Thyroid gland (tissue), 4 donors: ENCODE measurements at regions not wholly inside any gene's neighbourhood (a gene's known extent, or its start where the extent isn't known, plus 50 kb on each side); places are given as distances from the start of the nearest gene placed in this dataset.

Experiments
- DNase-seq, 2 donors: peaks; one replicate each; pipeline ENCODE4 v3.0.0-alpha.2; 2019
- H3K27ac ChIP-seq, 3 donors: fragments of 200-600 bp; sonication (generic); 1 replicate in 2 of 3; 2 replicates in 1 of 3; pipeline ENCODE4 v1.5.1; 2016 to 2019; ENCODE audit warnings: mild to moderate bottlenecking in 1 of 3, moderate library complexity in 1 of 3
- H3K27me3 ChIP-seq: fragments of 200-600 bp; sonication (generic); one replicate; pipeline ENCODE4 v1.5.1; 2019
- H3K36me3 ChIP-seq, 2 donors: fragments of 200-600 bp; sonication (generic); one replicate each; pipeline ENCODE4 v1.5.1; 2016 to 2019
- H3K4me1 ChIP-seq, 2 donors: fragments of 200-600 bp; sonication (generic); one replicate each; pipeline ENCODE4 v1.5.1; 2017 to 2019
- H3K4me3 ChIP-seq, 3 donors: fragments of 200-600 bp; sonication (generic); replicated peaks in 1 of 3; 1 replicate in 2 of 3; 2 replicates in 1 of 3; pipeline ENCODE4 v1.5.1; 2016; ENCODE audit warnings: mild to moderate bottlenecking in 1 of 3
- H3K9me3 ChIP-seq: fragments of 200-600 bp; sonication (generic); one replicate; pipeline ENCODE4 v1.5.1; 2017
- POLR2A ChIP-seq, 2 donors: fragments of 450-650 bp; IDR thresholded peaks; one replicate each; pipeline ENCODE4 v1.6.1; 2017; ENCODE audit warnings: antibody characterized with exemption in 2 of 2, mild to moderate bottlenecking in 2 of 2, moderate library complexity in 1 of 2
- WGBS, 2 donors: methylation state at CpG; one replicate each; pipeline ENCODE4 v1.1.5; 2017; 5-methylcytosine and 5-hydroxymethylcytosine counted together
- intact Hi-C: fragments of 100-400 bp; cut with DNase I; formaldehyde crosslinking; loops from one replicate; pipeline ENCODE4 v1.15.1; 2023
- TF ChIP-seq, protein P1 (sequence below), 6 experiments: fragments of 200-600 bp in 3 of 6; fragments of 450-650 bp in 3 of 6; sonication (generic) in 3 of 6; IDR thresholded peaks; one replicate each; pipeline ENCODE4 v1.5.1; 2016 to 2019; ENCODE audit warnings: antibody characterized with exemption in 6 of 6, mild to moderate bottlenecking in 2 of 6, inconsistent platforms in 1 of 6, moderate library complexity in 1 of 6

GRCh38 chr9:12584656-12585522 lies 108.3 kb upstream of the TYRP1 start:
- no peaks in the 10 kb centered on the region for H3K36me3 ChIP-seq
- intact Hi-C loops, result no loop called here
- no peak for TF ChIP-seq POLR2A (IDR thresholded peaks at IDR 0.05)
- TF ChIP-seq, protein P1, sequence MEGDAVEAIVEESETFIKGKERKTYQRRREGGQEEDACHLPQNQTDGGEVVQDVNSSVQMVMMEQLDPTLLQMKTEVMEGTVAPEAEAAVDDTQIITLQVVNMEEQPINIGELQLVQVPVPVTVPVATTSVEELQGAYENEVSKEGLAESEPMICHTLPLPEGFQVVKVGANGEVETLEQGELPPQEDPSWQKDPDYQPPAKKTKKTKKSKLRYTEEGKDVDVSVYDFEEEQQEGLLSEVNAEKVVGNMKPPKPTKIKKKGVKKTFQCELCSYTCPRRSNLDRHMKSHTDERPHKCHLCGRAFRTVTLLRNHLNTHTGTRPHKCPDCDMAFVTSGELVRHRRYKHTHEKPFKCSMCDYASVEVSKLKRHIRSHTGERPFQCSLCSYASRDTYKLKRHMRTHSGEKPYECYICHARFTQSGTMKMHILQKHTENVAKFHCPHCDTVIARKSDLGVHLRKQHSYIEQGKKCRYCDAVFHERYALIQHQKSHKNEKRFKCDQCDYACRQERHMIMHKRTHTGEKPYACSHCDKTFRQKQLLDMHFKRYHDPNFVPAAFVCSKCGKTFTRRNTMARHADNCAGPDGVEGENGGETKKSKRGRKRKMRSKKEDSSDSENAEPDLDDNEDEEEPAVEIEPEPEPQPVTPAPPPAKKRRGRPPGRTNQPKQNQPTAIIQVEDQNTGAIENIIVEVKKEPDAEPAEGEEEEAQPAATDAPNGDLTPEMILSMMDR (IDR thresholded peaks at IDR 0.05), result no peak

GRCh38 chr9:12595400-12595799 lies 97.8 kb upstream of the TYRP1 start:
- TF ChIP-seq POLR2A (IDR thresholded peaks at IDR 0.05), result no peak
- TF ChIP-seq, protein P1 (IDR thresholded peaks at IDR 0.05), result no peak
- H3K4me3 ChIP-seq, result no peak overlapping the region
- no peak for DNase-seq
- 86 to 94% methylated on average over 3 of the region's 3 CpGs for WGBS, 2 donors
- no peaks in the 10 kb centered on the region for H3K9me3 ChIP-seq
- no peaks in the 10 kb centered on the region for H3K27me3 ChIP-seq
- intact Hi-C loops, result no loop called here
- H3K27ac ChIP-seq, result no peak overlapping the region
- no peaks in the 10 kb centered on the region for H3K36me3 ChIP-seq
- no peaks in the 10 kb centered on the region for H3K4me1 ChIP-seq

More at GRCh38 chr9:12584656-12585522, 108.3 kb upstream of the TYRP1 start:
- Histone ChIP-seq H3K4me3 (no peak overlapping the region), H3K27me3 (no peaks in the 10 kb centered on the region), H3K27ac (no peak overlapping the region), H3K9me3 (no peaks in the 10 kb centered on the region), H3K4me1 (no peaks in the 10 kb centered on the region)
- no peak for DNase-seq
- WGBS, 2 donors, result 90 to 92% methylated on average over 3 of the region's 3 CpGs

DNA sequence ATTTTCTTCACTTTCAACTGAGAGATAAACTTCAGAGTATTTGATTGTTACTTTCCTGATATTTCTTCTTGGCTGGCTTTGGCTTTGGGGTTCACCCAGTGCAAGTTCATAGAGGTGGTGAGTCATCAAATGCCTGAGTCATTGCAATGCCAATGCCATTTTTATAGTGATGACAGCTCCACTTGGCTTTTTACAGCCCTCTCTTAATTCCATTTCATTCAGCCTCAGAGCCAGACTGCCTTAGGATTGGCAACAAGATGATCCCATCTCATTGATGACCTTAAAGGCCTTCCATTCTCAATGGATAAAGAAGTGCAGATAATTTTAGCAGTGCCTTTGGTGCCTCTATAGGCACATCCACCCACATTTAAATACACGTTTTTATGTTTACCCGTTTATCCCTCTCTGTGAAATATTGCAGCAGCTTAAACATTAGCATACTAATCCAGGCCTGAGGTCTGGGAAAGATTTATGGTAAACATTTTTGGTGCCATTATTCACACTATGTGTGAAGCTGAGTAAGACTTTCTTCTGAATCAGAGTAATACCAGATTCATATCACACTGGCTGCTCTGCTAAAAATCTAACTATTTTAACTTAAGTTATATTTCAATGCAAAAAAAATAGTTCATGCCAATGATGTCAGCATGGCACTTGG lies 88.9 kb upstream of the TYRP1 start:
- intact Hi-C loops, result no loop called here
- Histone ChIP-seq H3K27ac (no peak overlapping the region), H3K36me3 (no peaks in the 10 kb centered on the region), H3K4me1 (no peaks in the 10 kb centered on the region), H3K27me3 (no peaks in the 10 kb centered on the region), H3K9me3 (no peaks in the 10 kb centered on the region), H3K4me3 (no peak overlapping the region)
- no peak for DNase-seq
- no peak for TF ChIP-seq POLR2A (IDR thresholded peaks at IDR 0.05)
- TF ChIP-seq, protein P1 (IDR thresholded peaks at IDR 0.05), result no peak
- WGBS, 2 donors, result 87 to 88% methylated on average over 2 of the region's 2 CpGs

DNA sequence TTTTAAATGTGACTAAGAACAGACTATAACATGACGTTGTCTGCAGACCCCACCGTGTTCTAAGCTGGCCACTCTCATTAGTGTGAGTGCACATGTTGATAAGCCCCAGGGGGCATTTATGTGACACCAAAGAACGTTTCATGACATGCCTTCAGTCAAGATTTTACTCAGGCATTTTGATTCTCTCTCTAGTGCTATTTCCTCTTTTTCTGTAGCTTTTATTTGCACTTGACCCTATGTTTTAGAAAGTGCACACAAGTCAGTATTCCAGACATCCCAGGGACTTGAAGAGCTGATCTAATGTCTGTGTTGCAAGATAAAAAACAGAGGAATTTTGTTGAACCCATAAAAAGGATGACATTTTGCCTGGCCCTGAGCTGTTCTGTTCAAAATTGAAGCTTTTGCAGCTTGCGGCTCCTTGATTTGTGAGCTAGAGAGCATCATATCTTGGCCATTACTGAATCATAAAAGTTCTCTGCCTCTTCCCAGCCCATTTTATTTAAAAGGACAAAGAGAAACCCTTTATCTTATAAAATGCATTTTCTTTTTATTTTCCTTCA lies 80.9 kb upstream of the TYRP1 start:
- intact Hi-C loops, result no loop called here
- TF ChIP-seq, protein P1 (IDR thresholded peaks at IDR 0.05), result no peak
- TF ChIP-seq POLR2A (IDR thresholded peaks at IDR 0.05), result no peak
- Histone ChIP-seq H3K27me3 (no peaks in the 10 kb centered on the region), H3K27ac (no peak overlapping the region), H3K9me3 (no peaks in the 10 kb centered on the region), H3K4me1 (no peaks in the 10 kb centered on the region), H3K36me3 (no peaks in the 10 kb centered on the region), H3K4me3 (no peak overlapping the region)
- 64 to 67% methylated on average over 4 of the region's 4 CpGs for WGBS, 2 donors
- DNase-seq, result no peak

DNA sequence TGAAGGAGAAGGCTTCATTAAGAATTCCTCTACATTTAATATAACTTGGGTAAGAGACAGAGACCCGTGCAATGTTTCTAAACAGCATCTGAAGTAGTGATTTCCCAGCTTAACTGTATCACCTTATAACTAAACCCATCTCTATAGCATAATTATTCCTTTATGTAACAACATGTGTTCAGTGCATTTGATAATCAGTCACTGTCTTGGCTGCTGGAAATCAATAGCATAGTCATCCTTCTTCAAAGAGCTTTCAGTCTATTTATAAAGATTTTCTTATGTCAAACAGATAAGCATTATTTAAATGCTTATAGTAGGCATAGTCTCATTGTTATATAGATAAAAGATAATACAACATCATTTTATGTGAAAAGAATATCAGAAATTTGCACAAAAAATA lies 80.1 kb upstream of the TYRP1 start:
- intact Hi-C loops, result no loop called here
- H3K4me1 ChIP-seq, result no peaks in the 10 kb centered on the region
- no peak overlapping the region for H3K27ac ChIP-seq
- H3K36me3 ChIP-seq, result no peaks in the 10 kb centered on the region
- TF ChIP-seq, protein P1 (IDR thresholded peaks at IDR 0.05), result no peak
- TF ChIP-seq POLR2A (IDR thresholded peaks at IDR 0.05), result no peak
- H3K4me3 ChIP-seq, result no peak overlapping the region
- no peaks in the 10 kb centered on the region for H3K9me3 ChIP-seq
- DNase-seq, result no peak
- 85% methylated on average over 1 of the region's 1 CpG for WGBS, 2 donors
- H3K27me3 ChIP-seq, result no peaks in the 10 kb centered on the region
